ENCODE measurements at regions not wholly inside any gene's neighbourhood (a gene's known extent, or its start where the extent isn't known, plus 50 kb on each side); places are given as distances from the start of the nearest gene placed in this dataset.

DNA sequence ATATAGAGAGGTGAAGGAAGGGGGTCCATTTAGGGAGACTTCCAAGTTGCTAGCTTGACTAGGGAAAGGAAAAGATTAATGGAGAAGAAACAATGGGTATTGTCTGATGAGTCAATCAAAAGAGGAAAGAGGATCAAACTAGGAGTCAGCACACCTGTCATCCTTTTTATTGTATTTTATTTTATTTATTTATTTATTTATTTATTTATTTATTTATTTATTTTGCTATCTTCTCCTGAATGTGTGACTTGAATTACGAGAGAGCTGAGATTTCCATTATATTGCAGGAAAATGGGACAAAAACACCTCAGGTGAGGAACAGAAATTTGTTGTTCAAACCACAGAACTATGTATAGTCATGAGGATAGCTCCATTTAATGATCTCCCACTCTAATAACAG is 58.9 kb downstream of the NUDT11 start:
- no peak for DNase-seq (ENCODE audit: low read depth, low spot score)
- H3K27ac ChIP-seq (ENCODE audit: low read depth, low read length), result no peak overlapping the region
- H3K27me3 ChIP-seq (ENCODE audit: control insufficient read depth, insufficient read depth, low read length), result no peaks in the 10 kb centered on the region
- POLR2A ChIA-PET, result no interaction called here
- H3K9me3 ChIP-seq (ENCODE audit: control insufficient read depth, insufficient read depth, low read length), result no peaks in the 10 kb centered on the region
- CTCF ChIA-PET, result interaction anchor here (1.2 kb wide), 1 partner anchor 23 kb away, joined by 3 read pairs; no protein-coding TSS in a partner anchor
- TF ChIP-seq CTCF (IDR thresholded peaks at IDR 0.05; ENCODE audit: low read depth, low read length), result no peak
- no peak overlapping the region for H3K4me3 ChIP-seq (ENCODE audit: low read depth, low read length)

GRCh38 chrX:51435101-51435500 is 61.3 kb downstream of the NUDT11 start:
- ChIA-PET POLR2A (no interaction called here), CTCF (interaction anchor here (1.6 kb wide), 1 partner anchor 15 kb away, joined by 3 read pairs; no protein-coding TSS in a partner anchor)
- H3K27ac ChIP-seq (ENCODE audit: low read depth, low read length), result no peak overlapping the region
- TF ChIP-seq CTCF (IDR thresholded peaks at IDR 0.05; ENCODE audit: low read depth, low read length), result no peak
- no peaks in the 10 kb centered on the region for H3K27me3 ChIP-seq (ENCODE audit: control insufficient read depth, insufficient read depth, low read length)
- no peak overlapping the region for H3K4me3 ChIP-seq (ENCODE audit: low read depth, low read length)
- H3K9me3 ChIP-seq (ENCODE audit: control insufficient read depth, insufficient read depth, low read length), result no peaks in the 10 kb centered on the region
- DNase-seq (ENCODE audit: low read depth, low spot score), result no peak

DNA sequence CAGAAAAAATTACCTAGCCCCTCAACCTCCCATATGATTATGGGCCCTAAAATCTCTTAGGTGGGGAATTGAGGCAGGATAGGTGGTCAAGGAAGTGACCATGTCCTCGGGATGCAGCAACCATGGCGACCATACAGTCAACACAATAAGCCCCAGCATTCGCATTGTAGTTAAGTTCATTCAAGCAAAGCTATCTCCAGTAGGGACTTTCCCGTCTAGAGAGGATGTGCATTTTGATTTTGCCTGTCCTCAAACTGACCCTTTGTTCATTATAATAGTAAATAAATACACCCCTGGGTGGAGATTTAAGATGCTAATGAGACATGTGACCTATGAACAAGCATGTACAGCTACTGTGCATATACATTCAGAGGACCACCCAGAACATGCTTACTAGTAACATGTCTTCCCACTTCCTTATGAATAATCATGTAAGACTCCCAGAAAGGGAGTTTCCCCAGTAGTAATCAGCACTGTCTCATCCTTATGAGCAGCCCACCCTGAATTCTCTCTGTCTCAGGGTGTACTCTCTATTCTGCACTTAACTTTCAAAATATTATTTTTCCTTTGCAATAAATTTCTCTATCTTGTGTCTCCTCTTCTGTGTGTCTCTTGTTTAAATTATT is 74.3 kb downstream of the NUDT11 start:
- no peak overlapping the region for H3K27ac ChIP-seq (ENCODE audit: low read depth, low read length)
- ChIA-PET POLR2A (no interaction called here), CTCF (interaction anchor here (1.6 to 2.8 kb wide), 2 partner anchors 83 to 86 kb away, joined by 6 to 33 read pairs; no protein-coding TSS in a partner anchor)
- no peaks in the 10 kb centered on the region for H3K27me3 ChIP-seq (ENCODE audit: control insufficient read depth, insufficient read depth, low read length)
- no peak overlapping the region for H3K4me3 ChIP-seq (ENCODE audit: low read depth, low read length)
- no peak for TF ChIP-seq CTCF (IDR thresholded peaks at IDR 0.05; ENCODE audit: low read depth, low read length)
- H3K9me3 ChIP-seq (ENCODE audit: control insufficient read depth, insufficient read depth, low read length), result no peaks in the 10 kb centered on the region
- no peak for DNase-seq (ENCODE audit: low read depth, low spot score)

- Histone ChIP-seq H3K27ac (ENCODE audit: low read depth, low read length) (no peak overlapping the region), H3K27me3 (ENCODE audit: control insufficient read depth, insufficient read depth, low read length) (no peaks in the 10 kb centered on the region), H3K4me3 (ENCODE audit: low read depth, low read length) (no peak overlapping the region), H3K9me3 (ENCODE audit: control insufficient read depth, insufficient read depth, low read length) (no peaks in the 10 kb centered on the region)
- DNase-seq (ENCODE audit: low read depth, low spot score), result peak; percentile 1
- ChIA-PET POLR2A (no interaction called here), CTCF (interaction anchor here (0.6 to 2.8 kb wide), 12 partner anchors 11 to 276 kb away, joined by 3 to 33 read pairs (median 4); no protein-coding TSS in a partner anchor)
- peak; percentile 62 for TF ChIP-seq CTCF (IDR thresholded peaks at IDR 0.05; ENCODE audit: low read depth, low read length)
Observed at GRCh38 chrX:51420610-51421009, 75.8 kb downstream of the NUDT11 start.

DNA sequence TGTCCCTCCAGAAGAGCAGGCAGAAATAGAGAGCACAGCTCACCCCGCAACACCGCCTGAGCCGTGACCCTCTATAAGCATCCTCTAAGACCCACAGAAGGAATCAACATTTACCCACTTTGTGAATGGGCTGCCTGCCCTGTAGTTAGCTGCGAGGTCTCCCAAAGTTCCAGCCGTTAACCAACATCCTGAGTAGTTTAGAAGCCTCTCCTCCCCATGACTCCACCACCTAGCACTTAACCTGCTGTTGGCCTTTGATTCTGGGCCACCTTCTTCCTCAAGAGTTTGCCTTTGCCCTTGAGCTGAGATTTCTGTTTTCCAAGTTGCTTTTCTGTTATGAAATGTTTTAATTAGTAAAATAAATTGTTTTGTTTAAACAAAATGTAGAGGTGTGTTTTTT is 75.8 kb downstream of the NUDT10 start:
- CTCF ChIA-PET, result no interaction called here

More for the DNA sequence above, 75.8 kb downstream of the NUDT10 start:
- no peak for TF ChIP-seq CTCF (IDR thresholded peaks at IDR 0.05; ENCODE audit: low read depth, low read length)
- H3K9me3 ChIP-seq (ENCODE audit: control insufficient read depth, insufficient read depth, low read length), result peaks cover 12% of the 10 kb centered on the region; the same call in 1 of the 2 replicates
- POLR2A ChIA-PET, result no interaction called here
- no peaks in the 10 kb centered on the region for H3K27me3 ChIP-seq (ENCODE audit: control insufficient read depth, insufficient read depth, low read length)
- no peak overlapping the region for H3K4me3 ChIP-seq (ENCODE audit: low read depth, low read length)
- H3K27ac ChIP-seq (ENCODE audit: low read depth, low read length), result no peak overlapping the region
- DNase-seq (ENCODE audit: low read depth, low spot score), result no peak

All from AG04450 (cell line).